GM06990 (cell line): ENCODE measurements at regions not wholly inside any gene's neighbourhood (a gene's known extent, or its start where the extent isn't known, plus 50 kb on each side); places are given as distances from the start of the nearest gene placed in this dataset.

Experiments
- DNase-seq: peaks from one replicate; pipeline ENCODE4 v3.0.0-alpha.2; 2011; ENCODE audit not compliant: insufficient read length; ENCODE audit errors: extremely low read depth
- H3K27me3 ChIP-seq: replicated peaks from 2 replicates; pipeline ENCODE4 v1.6.0; 2011; ENCODE audit warnings: low read length; ENCODE audit not compliant: control insufficient read depth, insufficient read depth
- H3K36me3 ChIP-seq: 2 replicates; pipeline ENCODE4 v1.5.1; 2011; ENCODE audit warnings: low read length; ENCODE audit not compliant: control insufficient read depth, insufficient read depth
- H3K4me3 ChIP-seq: replicated peaks from 2 replicates; pipeline ENCODE4 v1.5.1; 2011; ENCODE audit warnings: low read depth, mild to moderate bottlenecking, control low read depth, low read length
- CTCF ChIP-seq: IDR thresholded peaks from 2 replicates; pipeline ENCODE4 v1.5.1; 2011; ENCODE audit warnings: low read length, control low read depth, mild to moderate bottlenecking, inconsistent platforms; ENCODE audit not compliant: insufficient read depth, poor library complexity, severe bottlenecking

GRCh38 chr3:87072446-87072845 is 81.5 kb upstream of the VGLL3 start:
- Histone ChIP-seq H3K27me3 (no peaks in the 10 kb centered on the region), H3K4me3 (no peak overlapping the region), H3K36me3 (no peaks in the 10 kb centered on the region)
- no peak for DNase-seq
- TF ChIP-seq CTCF, result no peak

GRCh38 chr3:87069971-87070370 is 79.0 kb upstream of the VGLL3 start:
- Histone ChIP-seq H3K27me3 (no peaks in the 10 kb centered on the region), H3K4me3 (no peak overlapping the region), H3K36me3 (no peaks in the 10 kb centered on the region)
- no peak for DNase-seq
- TF ChIP-seq CTCF, result no peak

- Histone ChIP-seq H3K36me3 (no peaks in the 10 kb centered on the region), H3K4me3 (no peak overlapping the region), H3K27me3 (no peaks in the 10 kb centered on the region)
- TF ChIP-seq CTCF, result no peak
- DNase-seq, result no peak
Observed at GRCh38 chr3:87069021-87069420, 78.1 kb upstream of the VGLL3 start.

GRCh38 chr3:87062685-87063084 is 71.7 kb upstream of the VGLL3 start:
- Histone ChIP-seq H3K36me3 (no peaks in the 10 kb centered on the region), H3K27me3 (no peaks in the 10 kb centered on the region), H3K4me3 (no peak overlapping the region)
- DNase-seq, result no peak
- no peak for TF ChIP-seq CTCF

GRCh38 chr3:87057474-87057873 is 66.5 kb upstream of the VGLL3 start:
- Histone ChIP-seq H3K36me3 (no peaks in the 10 kb centered on the region), H3K4me3 (no peak overlapping the region), H3K27me3 (no peaks in the 10 kb centered on the region)
- DNase-seq, result no peak
- no peak for TF ChIP-seq CTCF

- Histone ChIP-seq H3K36me3 (no peaks in the 10 kb centered on the region), H3K27me3 (no peaks in the 10 kb centered on the region), H3K4me3 (no peak overlapping the region)
- TF ChIP-seq CTCF, result no peak
- DNase-seq, result no peak
Observed at GRCh38 chr3:87053553-87053952, 62.6 kb upstream of the VGLL3 start.
